ENCODE measurements at regions not wholly inside any gene's neighbourhood (a gene's known extent, or its start where the extent isn't known, plus 50 kb on each side); places are given as distances from the start of the nearest gene placed in this dataset.

DNA sequence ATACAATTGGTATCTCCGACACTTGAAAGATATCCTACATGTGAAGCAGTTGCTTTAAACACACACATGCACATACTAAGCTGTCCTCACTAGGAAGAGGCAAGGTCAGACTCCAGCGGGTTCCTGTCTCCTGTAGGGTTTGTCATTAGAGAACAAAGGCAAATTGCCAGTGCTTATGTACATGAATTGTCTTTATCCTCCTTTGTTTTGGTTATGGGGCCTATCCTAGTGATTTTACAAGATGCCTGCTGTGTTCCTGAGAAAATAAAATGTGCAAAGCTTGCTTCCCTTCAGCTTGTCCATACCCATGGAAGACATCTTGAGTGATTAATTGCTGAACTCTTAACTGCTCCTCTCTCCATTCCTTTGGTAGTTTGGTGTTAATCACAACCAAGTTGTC, 86.7 kb upstream of the SLC39A10 start:
- no peaks in the 10 kb centered on the region for H3K9me3 ChIP-seq (ENCODE audit: control insufficient read depth, insufficient read depth, low read depth, low read length)
- H3K4me3 ChIP-seq (ENCODE audit: low read depth, low read length) = no peak overlapping the region
- POLR2A ChIA-PET = no interaction called here
- TF ChIP-seq ZIC2 (tag by site-specific recombination; IDR thresholded peaks at IDR 0.05) (peak; percentile 92), TRIM28 (IDR thresholded peaks at IDR 0.05; ENCODE audit: borderline replicate concordance, low read length) (peak; percentile 30; the same call in 1 of the 2 replicates), TCF7L2 (IDR thresholded peaks at IDR 0.05; ENCODE audit: borderline replicate concordance, low read depth, low read length) (peak; percentile 48; the same call in 1 of the 2 replicates), SP2 (tag by site-specific recombination; IDR thresholded peaks at IDR 0.05) (no peak), FEZF1 (tag by site-specific recombination; IDR thresholded peaks at IDR 0.05) (0 out of 2 replicates have a peak, but pooled peaks have one; percentile 28)
- TF ChIP-seq, protein P1, sequence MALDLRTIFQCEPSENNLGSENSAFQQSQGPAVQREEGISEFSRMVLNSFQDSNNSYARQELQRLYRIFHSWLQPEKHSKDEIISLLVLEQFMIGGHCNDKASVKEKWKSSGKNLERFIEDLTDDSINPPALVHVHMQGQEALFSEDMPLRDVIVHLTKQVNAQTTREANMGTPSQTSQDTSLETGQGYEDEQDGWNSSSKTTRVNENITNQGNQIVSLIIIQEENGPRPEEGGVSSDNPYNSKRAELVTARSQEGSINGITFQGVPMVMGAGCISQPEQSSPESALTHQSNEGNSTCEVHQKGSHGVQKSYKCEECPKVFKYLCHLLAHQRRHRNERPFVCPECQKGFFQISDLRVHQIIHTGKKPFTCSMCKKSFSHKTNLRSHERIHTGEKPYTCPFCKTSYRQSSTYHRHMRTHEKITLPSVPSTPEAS (tag by site-specific recombination; IDR thresholded peaks at IDR 0.05) = no peak
- CTCF ChIA-PET = no interaction called here
- H3K36me3 ChIP-seq (ENCODE audit: control insufficient read depth in 2 of 2, insufficient read depth in 1 of 2, low read length in 2 of 2) = no peaks in the 10 kb centered on the region
- no peaks in the 10 kb centered on the region for H3K4me1 ChIP-seq (ENCODE audit: control insufficient read depth, insufficient read depth, low read length)
- no peak overlapping the region for H3K27ac ChIP-seq (ENCODE audit: extremely low read depth, low read depth, low read length)

DNA sequence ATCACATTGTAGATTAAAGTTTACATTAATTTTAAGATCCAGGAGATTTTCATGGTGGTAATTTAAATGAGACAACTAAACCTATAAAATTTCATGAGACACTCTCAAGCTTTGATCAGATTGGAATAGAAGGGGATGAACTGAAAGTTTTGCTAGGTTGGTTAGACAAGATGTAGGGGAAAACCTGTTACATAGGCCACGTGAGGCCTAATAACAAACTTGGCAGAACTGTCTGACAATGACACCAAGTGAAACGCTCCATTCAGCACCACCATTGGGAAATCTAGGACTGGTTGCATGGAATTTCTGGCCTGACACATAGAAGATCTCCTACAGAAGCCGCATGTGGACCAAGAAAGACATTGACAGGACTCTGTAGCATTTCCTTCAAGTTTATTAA, 87.8 kb upstream of the SLC39A10 start:
- Histone ChIP-seq H3K9me3 (ENCODE audit: control insufficient read depth, insufficient read depth, low read depth, low read length) (no peaks in the 10 kb centered on the region), H3K4me3 (ENCODE audit: low read depth, low read length) (no peak overlapping the region), H3K27ac (ENCODE audit: extremely low read depth, low read depth, low read length) (no peak overlapping the region), H3K4me1 (ENCODE audit: control insufficient read depth, insufficient read depth, low read length) (no peaks in the 10 kb centered on the region), H3K36me3 (ENCODE audit: control insufficient read depth in 2 of 2, insufficient read depth in 1 of 2, low read length in 2 of 2) (no peaks in the 10 kb centered on the region)
- TF ChIP-seq SCRT2 (tag by site-specific recombination; IDR thresholded peaks at IDR 0.05) (no peak), ZFP69B (tag by site-specific recombination; IDR thresholded peaks at IDR 0.05) (no peak), WT1 (tag by site-specific recombination; IDR thresholded peaks at IDR 0.05) (no peak), GLIS1 (tag by site-specific recombination; IDR thresholded peaks at IDR 0.05) (no peak), ZNF501 (tag by site-specific recombination; IDR thresholded peaks at IDR 0.05) (no peak), ZSCAN18 (tag by site-specific recombination; IDR thresholded peaks at IDR 0.05) (no peak), ZFHX2 (tag by site-specific recombination; conservative IDR thresholded peaks at IDR 0.05) (no peak), ZSCAN5A (tag by site-specific recombination; IDR thresholded peaks at IDR 0.05) (no peak), ZNF221 (tag by site-specific recombination; IDR thresholded peaks at IDR 0.05; ENCODE audit: borderline replicate concordance) (no peak), ZNF146 (tag by site-specific recombination; IDR thresholded peaks at IDR 0.05) (no peak), IKZF3 (tag by site-specific recombination; IDR thresholded peaks at IDR 0.05) (no peak), ZFP3 (tag by site-specific recombination; IDR thresholded peaks at IDR 0.05; ENCODE audit: low read depth) (no peak)
- TF ChIP-seq, protein P2, sequence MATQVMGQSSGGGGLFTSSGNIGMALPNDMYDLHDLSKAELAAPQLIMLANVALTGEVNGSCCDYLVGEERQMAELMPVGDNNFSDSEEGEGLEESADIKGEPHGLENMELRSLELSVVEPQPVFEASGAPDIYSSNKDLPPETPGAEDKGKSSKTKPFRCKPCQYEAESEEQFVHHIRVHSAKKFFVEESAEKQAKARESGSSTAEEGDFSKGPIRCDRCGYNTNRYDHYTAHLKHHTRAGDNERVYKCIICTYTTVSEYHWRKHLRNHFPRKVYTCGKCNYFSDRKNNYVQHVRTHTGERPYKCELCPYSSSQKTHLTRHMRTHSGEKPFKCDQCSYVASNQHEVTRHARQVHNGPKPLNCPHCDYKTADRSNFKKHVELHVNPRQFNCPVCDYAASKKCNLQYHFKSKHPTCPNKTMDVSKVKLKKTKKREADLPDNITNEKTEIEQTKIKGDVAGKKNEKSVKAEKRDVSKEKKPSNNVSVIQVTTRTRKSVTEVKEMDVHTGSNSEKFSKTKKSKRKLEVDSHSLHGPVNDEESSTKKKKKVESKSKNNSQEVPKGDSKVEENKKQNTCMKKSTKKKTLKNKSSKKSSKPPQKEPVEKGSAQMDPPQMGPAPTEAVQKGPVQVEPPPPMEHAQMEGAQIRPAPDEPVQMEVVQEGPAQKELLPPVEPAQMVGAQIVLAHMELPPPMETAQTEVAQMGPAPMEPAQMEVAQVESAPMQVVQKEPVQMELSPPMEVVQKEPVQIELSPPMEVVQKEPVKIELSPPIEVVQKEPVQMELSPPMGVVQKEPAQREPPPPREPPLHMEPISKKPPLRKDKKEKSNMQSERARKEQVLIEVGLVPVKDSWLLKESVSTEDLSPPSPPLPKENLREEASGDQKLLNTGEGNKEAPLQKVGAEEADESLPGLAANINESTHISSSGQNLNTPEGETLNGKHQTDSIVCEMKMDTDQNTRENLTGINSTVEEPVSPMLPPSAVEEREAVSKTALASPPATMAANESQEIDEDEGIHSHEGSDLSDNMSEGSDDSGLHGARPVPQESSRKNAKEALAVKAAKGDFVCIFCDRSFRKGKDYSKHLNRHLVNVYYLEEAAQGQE (tag by site-specific recombination; IDR thresholded peaks at IDR 0.05) = no peak
- TF ChIP-seq, protein P3, sequence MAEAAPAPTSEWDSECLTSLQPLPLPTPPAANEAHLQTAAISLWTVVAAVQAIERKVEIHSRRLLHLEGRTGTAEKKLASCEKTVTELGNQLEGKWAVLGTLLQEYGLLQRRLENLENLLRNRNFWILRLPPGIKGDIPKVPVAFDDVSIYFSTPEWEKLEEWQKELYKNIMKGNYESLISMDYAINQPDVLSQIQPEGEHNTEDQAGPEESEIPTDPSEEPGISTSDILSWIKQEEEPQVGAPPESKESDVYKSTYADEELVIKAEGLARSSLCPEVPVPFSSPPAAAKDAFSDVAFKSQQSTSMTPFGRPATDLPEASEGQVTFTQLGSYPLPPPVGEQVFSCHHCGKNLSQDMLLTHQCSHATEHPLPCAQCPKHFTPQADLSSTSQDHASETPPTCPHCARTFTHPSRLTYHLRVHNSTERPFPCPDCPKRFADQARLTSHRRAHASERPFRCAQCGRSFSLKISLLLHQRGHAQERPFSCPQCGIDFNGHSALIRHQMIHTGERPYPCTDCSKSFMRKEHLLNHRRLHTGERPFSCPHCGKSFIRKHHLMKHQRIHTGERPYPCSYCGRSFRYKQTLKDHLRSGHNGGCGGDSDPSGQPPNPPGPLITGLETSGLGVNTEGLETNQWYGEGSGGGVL (tag by site-specific recombination; IDR thresholded peaks at IDR 0.05) = no peak
- TF ChIP-seq, protein P4, sequence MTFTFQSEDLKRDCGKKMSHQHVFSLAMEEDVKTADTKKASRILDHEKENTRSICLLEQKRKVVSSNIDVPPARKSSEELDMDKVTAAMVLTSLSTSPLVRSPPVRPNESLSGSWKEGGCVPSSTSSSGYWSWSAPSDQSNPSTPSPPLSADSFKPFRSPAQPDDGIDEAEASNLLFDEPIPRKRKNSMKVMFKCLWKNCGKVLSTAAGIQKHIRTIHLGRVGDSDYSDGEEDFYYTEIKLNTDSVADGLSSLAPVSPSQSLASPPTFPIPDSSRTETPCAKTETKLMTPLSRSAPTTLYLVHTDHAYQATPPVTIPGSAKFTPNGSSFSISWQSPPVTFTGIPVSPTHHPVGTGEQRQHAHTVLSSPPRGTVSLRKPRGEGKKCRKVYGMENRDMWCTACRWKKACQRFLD (tag by site-specific recombination; IDR thresholded peaks at IDR 0.05) = no peak
- TF ChIP-seq, protein P5, sequence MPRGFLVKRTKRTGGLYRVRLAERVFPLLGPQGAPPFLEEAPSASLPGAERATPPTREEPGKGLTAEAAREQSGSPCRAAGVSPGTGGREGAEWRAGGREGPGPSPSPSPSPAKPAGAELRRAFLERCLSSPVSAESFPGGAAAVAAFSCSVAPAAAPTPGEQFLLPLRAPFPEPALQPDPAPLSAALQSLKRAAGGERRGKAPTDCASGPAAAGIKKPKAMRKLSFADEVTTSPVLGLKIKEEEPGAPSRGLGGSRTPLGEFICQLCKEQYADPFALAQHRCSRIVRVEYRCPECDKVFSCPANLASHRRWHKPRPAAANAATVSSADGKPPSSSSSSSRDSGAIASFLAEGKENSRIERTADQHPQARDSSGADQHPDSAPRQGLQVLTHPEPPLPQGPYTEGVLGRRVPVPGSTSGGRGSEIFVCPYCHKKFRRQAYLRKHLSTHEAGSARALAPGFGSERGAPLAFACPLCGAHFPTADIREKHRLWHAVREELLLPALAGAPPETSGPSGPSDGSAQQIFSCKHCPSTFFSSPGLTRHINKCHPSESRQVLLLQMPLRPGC (tag by site-specific recombination; IDR thresholded peaks at IDR 0.05) = no peak
- POLR2A ChIA-PET = no interaction called here
- CTCF ChIA-PET = no interaction called here
